GM23248 (cell line): ENCODE measurements at regions not wholly inside any gene's neighbourhood (a gene's known extent, or its start where the extent isn't known, plus 50 kb on each side); places are given as distances from the start of the nearest gene placed in this dataset.

Experiments used
- DNase-seq: peaks from one replicate; pipeline ENCODE4 v3.0.0-alpha.2; 2015
- H2AFZ ChIP-seq: fragments of 200-600 bp; sonication (generic); 2 replicates; pipeline ENCODE4 v1.6.1; 2016; ENCODE audit warnings: antibody characterized with exemption
- H3F3A ChIP-seq: fragments of 200-600 bp; sonication (generic); 2 replicates; pipeline ENCODE4 v1.6.1; 2016; ENCODE audit warnings: mild to moderate bottlenecking, antibody characterized with exemption, mixed run types; ENCODE audit not compliant: insufficient read depth
- H3K27ac ChIP-seq: fragments of 200-600 bp; sonication (generic); 2 replicates; pipeline ENCODE4 v1.5.1; 2016; ENCODE audit warnings: mild to moderate bottlenecking
- H3K27me3 ChIP-seq: fragments of 200-600 bp; sonication (generic); replicated peaks from 2 replicates; pipeline ENCODE4 v1.6.1; 2016; ENCODE audit warnings: mild to moderate bottlenecking; ENCODE audit not compliant: insufficient read depth
- H3K36me3 ChIP-seq: fragments of 200-600 bp; sonication (generic); 2 replicates; pipeline ENCODE4 v1.6.1; 2016; ENCODE audit warnings: low read depth, mild to moderate bottlenecking
- H3K4me1 ChIP-seq: fragments of 200-600 bp; sonication (generic); 2 replicates; pipeline ENCODE4 v1.6.1; 2016; ENCODE audit warnings: mild to moderate bottlenecking; ENCODE audit not compliant: insufficient read depth
- H3K4me2 ChIP-seq: fragments of 200-600 bp; sonication (generic); one replicate; pipeline ENCODE4 v1.6.1; 2016; ENCODE audit warnings: mild to moderate bottlenecking; ENCODE audit not compliant: unreplicated experiment
- H3K4me3 ChIP-seq: fragments of 200-600 bp; sonication (generic); 2 replicates; pipeline ENCODE4 v1.5.1; 2016; ENCODE audit warnings: mild to moderate bottlenecking
- H3K79me2 ChIP-seq: fragments of 200-600 bp; sonication (generic); 2 replicates; pipeline ENCODE4 v1.6.1; 2016; ENCODE audit warnings: mild to moderate bottlenecking; ENCODE audit not compliant: insufficient read depth
- H3K9ac ChIP-seq: fragments of 200-600 bp; sonication (generic); 2 replicates; pipeline ENCODE4 v1.6.1; 2016; ENCODE audit warnings: mild to moderate bottlenecking
- H3K9me2 ChIP-seq: fragments of 200-600 bp; sonication (generic); 2 replicates; pipeline ENCODE4 v1.6.1; 2016; ENCODE audit warnings: mixed run types, mild to moderate bottlenecking, moderate library complexity; ENCODE audit not compliant: insufficient read depth
- H3K9me3 ChIP-seq: fragments of 200-600 bp; sonication (generic); one replicate; pipeline ENCODE4 v1.6.1; 2017; ENCODE audit warnings: low read depth
- H4K20me1 ChIP-seq: fragments of 200-600 bp; sonication (generic); 2 replicates; pipeline ENCODE4 v1.6.0; 2016; ENCODE audit not compliant: insufficient read depth
- EZH2 ChIP-seq: fragments of 200-600 bp; sonication (generic); IDR thresholded peaks from 2 replicates; pipeline ENCODE4 v1.6.1; 2018; ENCODE audit warnings: antibody characterized with exemption, mild to moderate bottlenecking; ENCODE audit not compliant: insufficient read depth, poor library complexity, severe bottlenecking
- EZH2phosphoT487 ChIP-seq: fragments of 200-600 bp; sonication (generic); IDR thresholded peaks from 2 replicates; pipeline ENCODE4 v1.6.1; 2018; ENCODE audit warnings: antibody characterized with exemption, moderate library complexity, mild to moderate bottlenecking, low read depth; ENCODE audit not compliant: insufficient read depth
- WGBS, 2 experiments: methylation state at CpG; one replicate each; pipeline ENCODE4 v1.1.6; 2015 to 2017; ENCODE audit warnings: low lambda C conversion rate in 2 of 2, low coverage in 1 of 2; ENCODE audit errors: missing lambda C conversion rate in 2 of 2; 5-methylcytosine and 5-hydroxymethylcytosine counted together
- in situ Hi-C: fragments of 300-500 bp; cut with MboI; formaldehyde crosslinking; loops from 2 replicates; pipeline ENCODE4 v1.15.0; 2020

DNA sequence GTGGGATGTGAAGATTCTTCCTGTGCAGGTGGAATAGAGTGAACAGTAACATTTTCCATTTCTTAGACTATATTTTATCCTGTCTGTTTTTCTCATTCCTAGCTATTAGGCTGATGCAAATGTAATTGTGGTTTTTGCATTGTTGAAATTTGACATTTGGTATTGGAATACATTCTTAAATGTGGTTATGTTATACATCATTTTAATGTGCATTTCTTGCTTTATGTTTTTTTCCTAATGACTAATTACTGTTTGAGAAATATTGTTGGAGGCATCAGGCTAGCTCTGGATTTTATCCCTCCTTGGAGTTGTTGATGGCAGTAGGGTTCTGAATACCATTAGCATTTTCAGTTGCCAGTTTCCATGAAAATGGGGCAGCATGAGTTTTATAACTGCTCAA, 75.9 kb upstream of the GNG2 start:
- no peaks in the 10 kb centered on the region for H3K9me3 ChIP-seq
- no peak overlapping the region for H3K27ac ChIP-seq
- no peaks in the 10 kb centered on the region for H3K36me3 ChIP-seq
- no peak overlapping the region for H3K4me3 ChIP-seq
- H3K27me3 ChIP-seq: 0 out of 2 replicates have a peak, but pooled peaks cover 3% of the 10 kb centered on the region
- H4K20me1 ChIP-seq: no peaks in the 10 kb centered on the region
- H3K79me2 ChIP-seq: no peaks in the 10 kb centered on the region
- H3F3A ChIP-seq: peaks cover 13% of the 10 kb centered on the region; the same call in 1 of the 2 replicates
- H3K4me2 ChIP-seq: peak overlapping the region; percentile 61
- H3K9me2 ChIP-seq: no peaks in the 10 kb centered on the region
- no peak for TF ChIP-seq EZH2
- DNase-seq: no peak
- in situ Hi-C loops: loop anchor here (10.0 kb wide), 1 partner anchor 190 kb away; no protein-coding TSS in a partner anchor
- H3K9ac ChIP-seq: no peak overlapping the region
- H3K4me1 ChIP-seq: peaks cover 19% of the 10 kb centered on the region
- no peak overlapping the region for H2AFZ ChIP-seq

DNA sequence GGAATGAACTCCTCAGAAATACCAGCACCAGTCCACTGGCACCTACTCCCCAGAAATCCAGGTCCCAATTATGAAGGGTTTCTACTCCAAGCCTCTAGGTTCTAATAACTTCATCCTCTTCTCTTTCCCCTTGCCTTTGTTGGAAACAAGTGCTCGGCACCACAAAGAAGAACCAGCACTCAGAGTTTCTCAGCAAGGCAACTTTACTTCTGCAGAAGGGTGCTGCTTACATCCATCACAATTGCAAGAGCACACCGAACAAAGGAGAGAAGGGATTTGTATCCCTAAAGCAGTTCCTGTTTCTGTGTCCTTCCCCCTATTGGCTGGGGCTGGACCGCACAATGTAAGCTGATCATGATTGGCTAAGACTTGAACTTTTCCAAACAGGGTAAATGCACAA, 74.2 kb upstream of the GNG2 start:
- no peak overlapping the region for H2AFZ ChIP-seq
- no peak overlapping the region for H3K9ac ChIP-seq
- in situ Hi-C loops: loop anchor here (10.0 kb wide), 1 partner anchor 189 kb away; no protein-coding TSS in a partner anchor
- no peak for TF ChIP-seq EZH2phosphoT487
- TF ChIP-seq EZH2: no peak
- H3K9me2 ChIP-seq: no peaks in the 10 kb centered on the region
- WGBS, 2 experiments: 73 to 78% methylated on average over 3 of the region's 3 CpGs
- H3K4me1 ChIP-seq: peaks cover 12% of the 10 kb centered on the region
- no peaks in the 10 kb centered on the region for H3K9me3 ChIP-seq
- no peaks in the 10 kb centered on the region for H3K36me3 ChIP-seq
- no peak overlapping the region for H3K27ac ChIP-seq
- 0 out of 2 replicates have a peak, but pooled peaks cover 3% of the 10 kb centered on the region for H3K27me3 ChIP-seq
- no peak for DNase-seq
- H3K4me2 ChIP-seq: no peak overlapping the region
- H3K4me3 ChIP-seq: no peak overlapping the region
- peaks cover 13% of the 10 kb centered on the region; the same call in 1 of the 2 replicates for H3F3A ChIP-seq
- H4K20me1 ChIP-seq: no peaks in the 10 kb centered on the region
- no peaks in the 10 kb centered on the region for H3K79me2 ChIP-seq

DNA sequence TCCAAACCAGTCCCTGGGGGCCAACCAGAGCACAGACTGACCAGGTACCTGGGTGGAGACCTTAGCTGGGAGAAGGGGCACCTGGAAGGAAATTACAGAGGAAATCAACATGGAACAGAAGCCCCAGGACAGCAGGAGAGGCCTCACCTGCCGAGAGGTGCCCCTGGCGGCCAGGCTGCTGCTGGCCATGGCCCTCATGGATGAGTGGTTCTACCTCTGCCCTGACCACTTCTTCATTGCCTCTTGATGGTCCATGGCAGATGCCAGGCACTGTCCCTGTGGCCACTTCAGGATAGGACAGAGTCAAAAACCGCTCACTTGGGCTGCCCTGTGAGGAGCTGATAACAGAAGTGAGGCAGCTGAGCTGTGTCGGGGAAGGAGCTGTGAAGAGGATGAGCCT, 73.1 kb upstream of the GNG2 start:
- Histone ChIP-seq H2AFZ (no peak overlapping the region), H3K4me2 (no peak overlapping the region), H3F3A (peaks cover 13% of the 10 kb centered on the region; the same call in 1 of the 2 replicates), H3K27ac (no peak overlapping the region), H3K27me3 (0 out of 2 replicates have a peak, but pooled peaks cover 3% of the 10 kb centered on the region), H4K20me1 (no peaks in the 10 kb centered on the region), H3K9me3 (no peaks in the 10 kb centered on the region), H3K79me2 (no peaks in the 10 kb centered on the region), H3K9ac (no peak overlapping the region), H3K36me3 (no peaks in the 10 kb centered on the region), H3K4me1 (peaks cover 12% of the 10 kb centered on the region), H3K4me3 (no peak overlapping the region), H3K9me2 (no peaks in the 10 kb centered on the region)
- no peak for TF ChIP-seq EZH2
- TF ChIP-seq EZH2phosphoT487: no peak
- in situ Hi-C loops: loop anchor here (10.0 kb wide), 1 partner anchor 187 kb away; no protein-coding TSS in a partner anchor
- no peak for DNase-seq
- WGBS, 2 experiments: 77 to 81% methylated on average over 4 of the region's 4 CpGs

DNA sequence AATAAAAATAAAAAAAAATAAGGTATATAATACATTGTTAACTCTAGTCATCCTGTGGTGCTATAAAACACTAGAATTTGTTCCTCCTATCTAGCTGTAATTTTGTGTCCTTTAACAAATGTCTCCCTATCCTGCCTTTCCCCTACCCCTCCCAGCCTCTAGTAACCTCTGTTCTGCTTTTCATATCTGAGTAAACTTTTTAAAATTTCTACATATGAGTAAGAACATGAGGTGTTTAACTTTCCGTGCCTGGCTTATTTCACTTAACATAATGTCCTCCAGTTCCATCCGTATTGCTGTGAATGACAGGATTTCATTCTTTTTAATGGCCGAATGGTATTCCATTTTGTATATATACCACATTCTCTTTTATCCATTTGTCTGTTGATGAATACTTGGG, 71.3 kb upstream of the GNG2 start:
- no peaks in the 10 kb centered on the region for H3K36me3 ChIP-seq
- in situ Hi-C loops: loop anchor here (10.0 kb wide), 1 partner anchor 186 kb away; no protein-coding TSS in a partner anchor
- H3F3A ChIP-seq: peaks cover 6% of the 10 kb centered on the region; the same call in 1 of the 2 replicates
- no peak overlapping the region for H2AFZ ChIP-seq
- H3K4me1 ChIP-seq: peaks cover 2% of the 10 kb centered on the region
- no peak overlapping the region for H3K4me3 ChIP-seq
- H3K9me2 ChIP-seq: no peaks in the 10 kb centered on the region
- H3K4me2 ChIP-seq: no peak overlapping the region
- H3K79me2 ChIP-seq: no peaks in the 10 kb centered on the region
- 0 out of 2 replicates have a peak, but pooled peaks cover 3% of the 10 kb centered on the region for H3K27me3 ChIP-seq
- H3K9ac ChIP-seq: no peak overlapping the region
- H3K9me3 ChIP-seq: no peaks in the 10 kb centered on the region
- TF ChIP-seq EZH2phosphoT487 (no peak), EZH2 (no peak)
- H4K20me1 ChIP-seq: no peaks in the 10 kb centered on the region
- WGBS, 2 experiments: 74 to 81% methylated on average over 3 of the region's 3 CpGs
- H3K27ac ChIP-seq: no peak overlapping the region
- no peak for DNase-seq

DNA sequence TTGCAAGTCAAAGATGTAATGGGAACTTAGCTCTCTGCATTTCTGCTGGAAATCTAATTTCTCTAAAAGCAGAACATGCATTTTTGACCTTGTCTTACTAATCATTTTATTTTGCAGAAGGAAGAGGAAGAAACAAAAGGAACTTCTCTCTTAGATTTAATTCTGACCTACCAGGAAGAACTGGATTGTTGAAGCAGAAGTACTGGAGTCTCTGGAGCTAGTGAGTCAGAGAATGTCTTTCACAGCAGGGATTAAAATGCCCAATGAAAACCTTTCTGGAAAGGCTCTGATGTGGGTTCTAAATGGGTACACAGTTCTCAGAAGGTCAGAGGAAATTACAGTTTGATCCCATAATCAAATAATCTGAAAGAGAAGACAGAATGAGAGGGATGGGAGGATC, 70.8 kb upstream of the GNG2 start:
- no peaks in the 10 kb centered on the region for H3K9me2 ChIP-seq
- peak; percentile 7 for DNase-seq
- H3K9me3 ChIP-seq: no peaks in the 10 kb centered on the region
- H3K9ac ChIP-seq: no peak overlapping the region
- no peak overlapping the region for H2AFZ ChIP-seq
- no peaks in the 10 kb centered on the region for H3K36me3 ChIP-seq
- 0 out of 2 replicates have a peak, but pooled peaks cover 3% of the 10 kb centered on the region for H3K27me3 ChIP-seq
- H3K4me2 ChIP-seq: no peak overlapping the region
- no peak overlapping the region for H3K27ac ChIP-seq
- no peaks in the 10 kb centered on the region for H4K20me1 ChIP-seq
- in situ Hi-C loops: loop anchor here (10.0 kb wide), 1 partner anchor 185 kb away; no protein-coding TSS in a partner anchor
- H3K4me3 ChIP-seq: no peak overlapping the region
- no peaks in the 10 kb centered on the region for H3K79me2 ChIP-seq
- no peaks in the 10 kb centered on the region for H3K4me1 ChIP-seq
- TF ChIP-seq EZH2phosphoT487 (no peak), EZH2 (no peak)
- H3F3A ChIP-seq: peaks cover under 1% of the 10 kb centered on the region; the same call in 1 of the 2 replicates
